Left lobe of liver (tissue), 2 donors: ENCODE measurements at regions not wholly inside any gene's neighbourhood (a gene's known extent, or its start where the extent isn't known, plus 50 kb on each side); places are given as distances from the start of the nearest gene placed in this dataset.

ENCODE experiments used
- ATAC-seq: fragments of 200-7000 bp; cut with Tn5 transposase; one replicate; pipeline ENCODE4 v1.9.1; 2020; ENCODE audit warnings: mild to moderate bottlenecking, moderate library complexity
- DNase-seq: peaks from one replicate; pipeline ENCODE4 v3.0.0-alpha.2; 2020; ENCODE audit warnings: low spot score
- donor health status: DM: no; HTN: no; CAD: no; lungs with moderate emphysema.
- donor health status: DM: no; HTN: yes; CAD: no.

DNA sequence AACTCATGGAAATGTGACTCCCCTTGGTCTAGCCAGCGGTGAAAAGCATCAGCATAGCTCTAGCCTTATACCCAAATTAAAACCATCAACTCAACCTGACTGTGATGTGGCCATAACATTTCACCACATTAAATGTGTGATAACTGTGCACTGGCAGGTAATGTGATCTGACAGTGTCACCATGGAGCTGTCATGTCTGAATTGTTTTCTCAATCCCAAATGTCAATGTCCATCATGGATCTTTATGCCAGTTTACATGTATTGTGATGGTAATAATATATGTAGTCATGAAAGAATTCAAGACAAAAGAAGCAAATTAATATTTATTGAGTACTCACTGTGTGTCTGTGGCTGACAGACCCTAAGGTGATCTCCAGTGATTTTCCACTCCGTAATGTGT lies 213.4 kb upstream of the EOMES start:
- ATAC-seq (no peak), DNase-seq (no peak)

DNA sequence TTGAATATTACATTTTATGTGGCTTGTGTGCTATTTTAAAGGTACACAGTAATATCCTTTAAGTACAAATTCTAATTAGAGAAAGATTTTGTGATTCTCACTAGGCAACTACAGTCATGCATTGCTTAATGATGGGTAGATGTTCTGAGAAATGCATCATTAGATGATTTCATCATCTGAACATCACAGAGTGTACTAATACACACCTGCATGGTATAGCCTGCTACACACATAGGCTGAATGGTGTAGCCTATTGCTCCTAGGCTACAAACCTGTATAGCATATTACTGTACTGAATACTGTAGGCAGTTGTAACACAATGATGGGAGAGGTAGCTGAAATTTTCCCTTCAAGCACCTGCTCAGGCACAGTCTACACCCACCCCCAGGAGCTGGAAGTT lies 217.4 kb upstream of the EOMES start:
- ATAC-seq (no peak), DNase-seq (no peak)

DNA sequence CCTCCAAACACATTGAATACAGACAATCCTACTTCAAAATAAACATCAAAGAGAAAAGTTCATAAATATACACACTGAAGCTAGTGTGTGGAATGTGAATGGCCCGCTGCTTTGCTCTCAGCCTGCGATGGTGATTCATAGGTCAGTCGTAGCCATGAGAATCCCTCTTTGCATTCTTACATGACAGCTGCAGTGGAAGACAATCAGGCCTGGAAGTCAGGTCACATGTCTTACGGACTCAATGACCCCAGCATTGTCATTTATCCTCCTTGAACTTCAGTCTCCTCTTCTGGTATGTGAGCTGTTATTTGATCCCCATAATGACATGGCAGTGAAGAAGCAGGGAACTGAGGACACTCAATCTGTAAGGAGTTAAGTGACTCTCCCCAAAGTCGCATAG lies 217.8 kb upstream of the EOMES start:
- no peak for ATAC-seq
- no peak for DNase-seq

DNA sequence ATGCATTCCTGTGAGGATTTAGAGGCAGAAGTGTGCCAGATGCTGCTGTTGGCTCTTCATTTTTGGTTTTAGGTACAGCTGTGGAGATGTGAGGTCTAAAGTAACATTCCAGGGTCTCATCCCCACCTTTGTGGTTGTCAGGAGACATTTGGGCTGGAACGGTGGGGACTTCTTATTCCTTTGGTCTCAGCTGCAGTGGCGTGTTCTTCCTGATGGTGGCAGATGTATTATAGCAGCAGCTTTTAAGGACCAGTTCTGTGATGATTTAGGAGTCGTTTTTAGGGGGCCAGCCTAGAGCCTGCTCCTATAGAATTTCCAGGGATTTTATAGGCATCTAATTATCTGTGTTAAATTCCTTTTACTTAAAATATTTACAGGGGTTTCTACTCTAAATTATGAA lies 221.0 kb upstream of the EOMES start:
- ATAC-seq, result peak; percentile 55
- DNase-seq, result no peak

DNA sequence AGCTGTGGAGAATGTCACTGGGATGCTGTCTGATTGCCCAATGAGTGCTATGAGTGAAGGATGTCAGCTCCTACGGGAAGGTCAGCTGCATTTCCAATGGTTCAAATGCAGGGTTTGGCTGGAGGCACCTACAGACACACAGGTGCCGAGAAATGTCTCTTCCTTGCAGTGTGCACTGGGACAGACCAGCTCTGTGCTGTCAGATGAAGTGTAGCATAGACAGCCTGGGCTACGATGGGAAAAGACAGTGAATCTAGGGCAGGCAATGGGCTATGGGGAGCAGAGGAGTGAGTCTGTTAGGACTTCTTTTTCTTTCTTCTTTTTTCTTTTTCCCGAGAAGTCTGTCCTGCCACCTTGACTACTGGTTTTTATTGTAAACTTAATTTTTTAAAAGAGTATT lies 223.1 kb upstream of the EOMES start:
- no peak for ATAC-seq
- no peak for DNase-seq

DNA sequence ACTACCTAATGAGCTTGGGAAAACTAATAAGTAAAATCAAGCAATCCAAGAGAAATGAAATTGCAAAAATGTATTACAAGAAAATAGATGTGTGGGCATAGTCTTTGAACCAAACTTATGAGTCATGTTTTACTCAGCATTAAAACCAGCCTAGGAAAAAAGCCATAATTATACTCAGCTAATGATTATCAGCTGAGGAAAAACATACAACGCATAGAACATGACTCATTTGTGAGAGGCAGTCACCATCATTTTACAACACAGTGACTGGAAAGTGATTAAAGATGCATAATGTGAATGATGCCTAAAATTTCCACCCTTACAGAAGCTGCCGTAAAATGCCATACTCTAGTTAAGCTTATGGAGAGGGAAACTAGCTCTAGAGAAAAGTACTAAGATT lies 238.0 kb upstream of the EOMES start:
- no peak for DNase-seq
- no peak for ATAC-seq

DNA sequence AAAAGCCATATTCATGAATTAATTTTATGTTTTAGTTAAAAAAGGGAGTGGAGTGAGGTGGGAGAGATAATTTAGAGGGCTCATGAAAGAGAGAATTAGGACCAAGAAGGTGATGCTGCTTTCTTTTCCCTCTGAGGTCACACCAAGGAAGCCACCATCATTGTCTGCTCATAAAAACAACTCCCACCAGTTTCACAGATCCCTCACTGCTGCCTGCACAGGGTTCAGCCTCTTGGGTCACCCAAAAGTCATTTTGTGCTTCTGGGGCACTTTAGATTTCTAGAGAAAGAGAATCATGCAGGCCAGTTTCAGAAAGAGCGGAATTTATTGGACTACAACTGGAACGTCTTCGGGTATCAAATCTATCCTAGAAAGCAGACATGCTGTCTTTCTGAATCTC lies 241.4 kb upstream of the EOMES start:
- no peak for DNase-seq
- ATAC-seq, result no peak

DNA sequence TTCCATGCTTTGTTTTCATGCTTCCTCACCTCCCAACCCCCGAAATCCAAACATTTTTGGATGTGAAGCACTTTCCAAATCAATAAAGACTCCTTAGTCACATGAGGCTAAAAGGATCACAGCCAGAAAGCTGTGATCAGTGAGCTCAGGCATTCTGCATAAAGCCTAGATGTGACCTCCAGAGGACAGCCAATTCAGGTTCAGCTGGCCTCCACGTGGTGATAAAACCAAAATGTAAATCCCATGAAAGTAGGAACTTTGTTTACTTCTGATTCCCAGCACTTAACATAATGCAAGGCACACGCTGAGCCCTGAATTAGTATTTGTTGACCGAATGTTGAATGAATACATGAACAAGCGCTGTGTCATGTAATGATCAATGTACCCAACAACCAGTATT lies 249.5 kb upstream of the EOMES start:
- ATAC-seq, result no peak

DNA sequence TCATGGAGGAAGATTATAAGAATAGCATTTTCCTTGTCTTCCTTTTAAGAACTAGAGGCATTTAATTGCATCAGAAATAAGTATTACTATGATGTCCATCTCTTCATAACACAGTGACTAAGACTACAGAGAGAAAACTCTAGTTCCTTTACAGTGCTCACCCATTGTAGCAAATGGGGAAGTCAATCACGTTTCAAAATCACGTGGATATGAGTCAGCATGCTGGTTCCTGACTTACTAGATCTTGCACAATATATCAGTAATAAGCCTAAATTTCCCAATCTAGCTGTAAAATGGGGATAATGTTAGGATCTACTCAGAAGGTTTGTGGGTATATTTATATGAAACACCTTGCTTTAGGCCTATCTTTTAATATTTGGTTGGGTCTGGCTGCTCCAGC lies 254.8 kb upstream of the EOMES start:
- DNase-seq (no peak), ATAC-seq (no peak)

More for the DNA sequence above, 249.5 kb upstream of the EOMES start:
- DNase-seq, result no peak

DNA sequence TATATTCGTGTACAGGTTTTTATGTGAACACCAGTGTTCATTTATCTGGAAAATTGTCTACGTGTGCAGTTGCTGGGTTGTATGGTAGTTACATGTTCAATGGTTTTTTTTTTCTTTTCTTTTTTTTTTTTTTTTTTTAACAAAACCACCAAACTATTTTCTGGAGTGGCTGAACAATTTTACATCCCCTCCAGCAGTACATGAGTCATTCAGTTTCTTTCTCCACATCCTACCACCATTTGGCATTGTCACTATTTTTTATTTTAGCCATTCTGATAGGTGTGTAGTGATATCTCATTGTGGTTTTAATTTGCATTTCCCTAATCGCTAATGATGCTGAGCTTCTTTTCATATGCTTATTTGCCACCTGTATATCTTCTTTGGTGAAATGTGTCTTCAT lies 256.3 kb upstream of the EOMES start:
- no peak for ATAC-seq
- DNase-seq, result no peak

DNA sequence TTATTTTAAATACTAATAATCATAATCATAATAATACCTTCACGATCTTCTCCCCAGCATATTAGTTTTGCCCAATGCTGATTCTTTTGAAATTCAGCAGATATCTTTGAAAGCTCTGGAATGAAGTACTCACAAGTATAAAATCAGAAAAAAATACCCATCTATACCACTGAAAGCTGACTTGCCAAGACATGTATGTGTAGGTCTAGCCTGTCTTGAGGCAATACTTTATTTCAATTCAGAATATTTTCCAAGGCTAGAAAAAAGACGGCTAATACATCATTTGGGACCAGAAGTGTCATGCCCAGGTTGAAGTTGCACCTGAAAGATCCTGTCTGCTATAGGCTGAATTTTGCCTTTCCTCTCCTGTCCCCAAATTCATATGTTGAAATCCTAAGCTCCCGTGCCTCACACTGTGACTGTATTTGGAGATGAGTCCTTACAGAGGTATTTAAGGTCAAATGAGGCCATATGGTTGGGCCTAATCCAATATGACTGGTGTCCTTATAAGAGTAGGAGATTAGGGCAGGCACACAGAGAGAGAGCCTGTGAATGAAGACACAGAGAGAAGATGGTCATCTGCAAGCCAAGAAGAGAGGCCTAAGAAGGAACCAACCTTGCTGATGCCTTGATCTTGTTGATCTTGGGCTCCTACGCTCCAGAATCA lies 255.9 kb upstream of the CMC1 start:
- DNase-seq (no peak), ATAC-seq (no peak)

DNA sequence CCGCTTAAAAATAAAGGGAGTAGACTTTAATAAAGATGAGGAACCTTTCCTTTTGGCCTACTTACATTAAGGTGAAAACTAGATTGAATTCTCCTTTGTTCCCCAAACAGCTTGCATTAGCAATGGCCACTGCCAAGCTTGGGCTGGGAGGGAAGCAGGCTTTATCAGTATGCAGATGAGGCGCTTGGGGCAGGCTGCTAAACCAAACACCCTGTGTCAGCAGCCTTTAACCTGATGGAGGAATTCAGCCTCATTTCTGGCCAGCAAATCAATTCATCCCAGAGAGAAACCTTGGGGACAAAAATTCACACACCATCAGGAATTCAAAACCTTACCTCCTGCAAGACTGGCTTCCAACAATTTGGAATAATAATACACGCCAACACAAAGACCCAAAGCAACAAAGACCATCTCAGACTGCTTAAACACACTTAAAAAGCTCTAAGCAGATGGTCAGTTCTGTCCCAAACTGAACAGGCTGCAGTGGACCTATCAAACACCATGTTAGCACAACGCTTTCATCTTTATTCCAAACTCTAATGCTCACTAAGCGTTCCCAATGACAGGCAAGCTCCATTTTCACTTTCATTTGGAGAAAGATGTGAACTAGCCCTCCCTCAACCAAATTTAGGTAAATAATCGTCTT lies 255.1 kb upstream of the CMC1 start:
- DNase-seq (no peak), ATAC-seq (no peak)

DNA sequence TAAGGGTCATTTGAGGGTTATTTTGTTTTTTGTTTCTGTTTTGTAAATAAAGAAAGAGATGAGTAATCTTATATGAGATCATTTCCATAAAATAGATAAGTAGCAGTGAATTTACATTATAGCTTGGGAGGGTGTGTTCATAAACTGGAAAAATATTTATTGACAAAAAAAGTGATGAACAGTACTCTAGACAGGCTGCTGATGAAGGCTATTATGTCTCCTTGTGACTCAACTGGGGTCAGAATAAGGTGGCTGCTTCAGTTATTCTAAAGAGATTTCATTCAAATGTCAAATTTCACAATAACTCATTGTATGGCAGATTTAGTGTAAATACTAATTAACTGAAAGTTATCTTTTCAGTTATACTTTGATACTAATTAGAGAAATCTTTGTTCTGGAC lies 251.1 kb upstream of the CMC1 start:
- no peak for ATAC-seq
- no peak for DNase-seq

DNA sequence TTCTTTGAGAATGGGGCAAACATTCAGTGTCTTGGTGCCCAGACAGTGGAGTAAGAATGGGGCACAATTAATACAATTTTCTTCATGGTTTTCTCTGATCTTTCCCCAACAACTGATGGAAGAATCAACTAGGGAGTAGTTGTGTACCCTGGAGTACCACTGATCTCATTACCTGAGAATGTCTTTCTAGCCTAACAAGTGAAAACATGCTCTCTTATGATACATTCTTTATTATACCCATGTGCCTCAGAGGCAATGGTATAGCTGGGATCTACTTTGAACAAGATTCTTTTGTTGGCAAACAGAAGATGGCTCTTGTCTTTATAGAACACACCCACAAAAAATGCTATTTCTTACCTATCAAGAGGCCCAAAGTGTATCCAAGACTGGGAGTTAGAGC lies 250.6 kb upstream of the CMC1 start:
- DNase-seq, result no peak
- no peak for ATAC-seq

DNA sequence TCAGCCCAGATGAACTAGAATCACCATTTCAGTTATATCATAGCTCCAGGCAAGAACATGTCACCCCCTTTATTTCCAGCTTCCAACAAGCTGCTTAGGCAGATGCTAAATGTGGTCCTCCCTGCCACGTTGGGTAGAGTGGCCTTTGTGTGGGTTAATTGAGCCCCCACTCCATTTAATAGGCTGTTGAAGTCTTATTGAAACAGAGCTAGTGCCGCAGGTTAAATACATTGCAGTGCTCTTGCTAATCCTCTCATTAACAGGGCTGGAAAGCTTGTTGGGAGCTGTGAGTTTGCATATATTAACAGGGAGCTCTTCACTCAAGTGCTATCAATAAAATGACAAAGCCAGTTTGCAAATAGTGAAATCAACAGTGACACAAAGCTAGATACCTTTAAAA lies 248.4 kb upstream of the CMC1 start:
- no peak for ATAC-seq

DNA sequence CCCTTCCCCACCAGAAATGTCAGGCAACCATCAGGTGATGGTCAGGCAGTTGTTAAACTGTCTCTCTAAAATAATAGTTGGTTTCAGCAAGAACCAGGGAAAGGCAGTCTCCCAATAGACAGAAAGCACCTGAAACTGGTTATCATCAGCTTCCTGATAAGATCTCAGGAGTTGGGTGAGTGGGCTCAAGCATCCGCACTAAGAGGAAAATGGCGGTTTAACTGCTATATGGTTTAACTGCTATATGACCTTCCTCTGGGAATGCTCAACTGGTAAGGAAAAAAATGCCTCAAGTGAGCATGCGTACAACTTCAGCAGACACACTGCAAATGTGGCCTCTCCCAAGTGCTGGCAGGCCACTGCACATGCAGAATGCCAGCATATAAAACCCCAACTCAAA lies 240.8 kb upstream of the CMC1 start:
- no peak for ATAC-seq

More for the DNA sequence above, 248.4 kb upstream of the CMC1 start:
- DNase-seq, result no peak

DNA sequence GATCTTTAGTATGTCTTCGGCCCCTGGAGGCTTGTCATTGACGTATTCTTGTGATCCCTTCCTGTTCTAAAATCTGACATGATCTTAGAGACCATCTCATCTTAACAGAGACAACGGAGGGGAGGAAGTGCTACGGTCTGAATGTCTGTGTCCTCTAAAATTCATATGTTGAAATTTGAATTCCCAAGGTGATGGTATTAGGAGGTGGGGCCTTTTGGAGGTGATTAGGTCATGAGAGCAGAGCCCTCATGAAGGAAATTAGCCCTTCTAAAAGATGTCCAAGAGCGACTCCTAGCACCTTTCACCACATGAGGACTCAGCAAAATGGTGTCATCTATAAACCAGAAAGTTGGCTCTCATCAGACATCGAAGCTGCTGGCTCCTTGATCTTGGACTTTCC lies 233.2 kb upstream of the CMC1 start:
- ATAC-seq (no peak), DNase-seq (no peak)

More for the DNA sequence above, 240.8 kb upstream of the CMC1 start:
- DNase-seq, result no peak

DNA sequence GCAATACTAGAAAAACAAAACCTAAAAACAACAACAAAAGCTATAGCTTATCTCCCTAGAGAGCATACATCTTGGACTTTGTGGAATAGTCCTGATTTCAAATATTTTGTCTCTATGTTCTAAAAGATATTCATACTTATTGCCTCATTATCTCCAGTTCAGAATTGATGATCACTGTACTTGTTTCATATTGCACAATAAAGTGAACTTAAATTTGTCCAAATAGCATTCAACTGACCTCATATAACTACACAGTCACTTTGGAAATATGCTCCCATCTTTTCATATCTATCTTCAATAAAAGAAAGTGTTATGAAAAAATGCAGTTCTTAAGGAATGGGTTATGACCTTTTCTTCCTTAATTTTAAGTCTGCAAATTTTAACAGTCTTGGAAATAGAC lies 228.6 kb upstream of the CMC1 start:
- ATAC-seq (no peak), DNase-seq (no peak)

DNA sequence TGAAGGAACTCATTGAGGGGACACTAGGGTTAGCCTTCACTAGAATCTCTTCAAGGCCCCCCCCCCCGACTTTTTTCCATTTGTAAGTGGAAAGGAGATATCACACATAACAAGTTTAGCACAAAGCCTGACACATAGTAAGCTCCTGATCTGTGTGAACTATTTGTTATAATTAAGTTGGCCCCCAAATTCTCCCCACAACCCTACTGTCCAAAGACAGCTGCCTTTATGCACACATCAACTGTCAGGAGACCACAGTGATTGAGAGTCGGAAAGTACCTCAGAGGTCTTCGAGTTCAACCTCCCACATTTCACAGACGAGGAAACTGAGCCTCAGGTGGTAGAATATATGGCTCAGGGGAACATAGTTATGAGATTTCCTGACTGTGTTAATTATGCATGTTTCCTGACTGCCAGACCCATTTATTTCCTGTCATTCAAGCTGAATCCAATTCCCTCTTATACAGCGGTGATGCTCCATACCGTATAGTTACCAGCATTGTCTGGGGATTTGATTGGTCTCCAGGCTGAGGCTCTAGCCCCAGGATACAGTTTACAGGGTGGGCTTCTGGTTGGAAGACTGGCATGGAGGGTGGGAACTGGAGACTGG lies 227.4 kb upstream of the CMC1 start:
- DNase-seq (no peak), ATAC-seq (no peak)

DNA sequence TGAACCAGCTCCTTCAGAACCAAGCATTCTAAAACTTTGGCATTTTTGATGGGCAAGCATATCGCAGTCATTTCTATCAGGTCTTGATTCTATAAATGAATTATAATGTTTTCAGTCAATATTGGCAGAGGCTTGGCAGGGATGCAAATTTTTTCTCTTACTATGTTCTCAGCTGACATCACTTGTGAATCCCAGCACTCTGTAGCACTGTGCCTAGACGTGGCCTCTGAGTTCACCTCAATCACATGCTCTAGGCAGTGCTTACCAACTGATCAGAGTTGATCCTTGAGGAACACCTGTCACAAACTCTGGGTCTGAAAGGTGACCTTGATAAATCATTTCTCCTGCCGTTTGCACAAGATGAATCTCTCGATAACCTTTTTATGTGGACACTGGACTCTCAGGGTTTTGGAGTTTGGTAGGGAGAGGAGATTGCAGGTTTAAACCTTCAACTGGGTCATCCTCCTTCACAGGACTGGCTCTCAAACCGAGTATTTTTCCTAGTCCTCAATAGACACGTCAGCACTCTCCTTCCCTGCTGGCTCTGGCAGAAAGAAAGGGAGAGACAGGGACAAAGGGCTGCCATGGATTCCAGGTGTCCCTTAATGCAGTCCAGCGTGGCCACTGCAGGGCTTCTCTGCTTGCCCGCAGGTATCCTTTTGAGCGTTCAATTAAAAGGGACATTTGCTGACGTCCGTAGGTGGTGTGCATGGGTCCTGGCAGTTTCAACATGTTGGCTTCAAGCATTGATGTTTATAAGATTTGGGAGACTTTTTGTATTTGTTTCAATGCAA lies 222.3 kb upstream of the CMC1 start:
- ATAC-seq, result no peak
- DNase-seq, result no peak

DNA sequence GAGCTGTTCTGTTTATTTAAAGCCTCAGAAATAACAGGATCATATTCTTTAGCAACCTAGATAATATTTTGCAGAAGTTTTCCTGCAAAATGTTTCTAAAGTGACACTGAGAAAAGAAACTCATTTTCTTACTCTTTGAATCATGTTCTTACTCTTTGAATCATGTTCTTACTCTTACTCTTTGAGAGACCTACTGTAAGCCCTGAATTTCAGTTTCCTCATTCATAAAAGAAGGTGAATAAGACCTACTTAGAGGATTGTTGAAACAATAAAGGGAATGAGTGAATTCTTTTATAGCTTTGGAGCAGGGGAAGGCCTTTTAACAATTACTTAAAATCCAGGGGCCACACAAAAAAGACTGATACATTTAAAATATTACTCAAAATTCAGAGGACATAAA lies 221.7 kb upstream of the CMC1 start:
- ATAC-seq (no peak), DNase-seq (no peak)

DNA sequence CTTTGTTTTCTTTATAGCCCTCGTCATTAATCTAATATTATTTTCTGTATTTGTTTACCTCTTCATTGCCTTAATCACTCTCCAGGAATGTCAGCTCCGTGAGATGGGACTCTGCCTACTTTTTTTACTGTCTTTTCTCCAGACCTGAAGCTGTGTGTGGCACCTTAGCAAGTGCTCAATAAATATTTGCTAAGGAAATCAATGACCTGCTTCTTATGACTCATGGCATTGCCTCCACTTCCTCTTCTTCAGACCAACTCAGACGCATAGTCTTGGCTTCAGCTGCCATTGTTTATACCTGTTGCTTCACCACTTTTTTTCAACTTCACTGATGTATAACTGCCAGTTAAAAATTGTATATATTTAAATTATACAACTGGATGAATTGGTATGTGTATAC lies 218.5 kb upstream of the CMC1 start:
- ATAC-seq (no peak), DNase-seq (no peak)
